Spleen (tissue), 11 donors: ENCODE measurements at regions not wholly inside any gene's neighbourhood (a gene's known extent, or its start where the extent isn't known, plus 50 kb on each side); places are given as distances from the start of the nearest gene placed in this dataset.
"Not testable (repeated sequence)": the region's sequence is repeated elsewhere in the genome, so short reads cannot be mapped to it uniquely, and the experiment has no call there.

ENCODE experiments used
- DNase-seq: peaks from one replicate; pipeline ENCODE4 v3.0.0-alpha.2; 2020
- H3K27ac ChIP-seq, 8 donors: fragments of 200-600 bp; sonication (generic) in 7 of 8; 1 replicate in 4 of 8; 2 replicates in 4 of 8; pipeline versions ENCODE4 v1.5.0 to v1.8.0; 2016 to 2021; ENCODE audit warnings: inconsistent platforms in 4 of 8, mild to moderate bottlenecking in 4 of 8, moderate library complexity in 1 of 8
- H3K27me3 ChIP-seq, 7 donors: fragments of 200-600 bp; sonication (generic) in 6 of 7; replicated peaks in 1 of 7; 1 replicate in 4 of 7; 2 replicates in 3 of 7; pipeline versions ENCODE4 v1.5.0 to v1.8.0; 2016 to 2021; ENCODE audit warnings: inconsistent platforms in 3 of 7, mild to moderate bottlenecking in 1 of 7
- H3K36me3 ChIP-seq, 6 donors: fragments of 200-600 bp; sonication (generic) in 5 of 6; 1 replicate in 4 of 6; 2 replicates in 2 of 6; pipeline versions ENCODE4 v1.5.0 to v1.8.0; 2016 to 2021; ENCODE audit warnings: inconsistent platforms in 2 of 6
- H3K4me1 ChIP-seq, 6 donors: fragments of 200-600 bp; sonication (generic) in 5 of 6; 1 replicate in 3 of 6; 2 replicates in 3 of 6; pipeline versions ENCODE4 v1.5.0 to v1.8.0; 2016 to 2021; ENCODE audit warnings: inconsistent platforms in 3 of 6
- H3K4me3 ChIP-seq, 8 donors: fragments of 200-600 bp; sonication (generic) in 7 of 8; 1 replicate in 4 of 8; 2 replicates in 4 of 8; pipeline versions ENCODE4 v1.5.0 to v1.8.0; 2016 to 2021; ENCODE audit warnings: inconsistent platforms in 4 of 8, mild to moderate bottlenecking in 4 of 8, moderate library complexity in 2 of 8
- H3K9me3 ChIP-seq, 8 donors: fragments of 200-600 bp; sonication (generic) in 7 of 8; 1 replicate in 4 of 8; 2 replicates in 4 of 8; pipeline versions ENCODE4 v1.5.0 to v1.8.0; 2016 to 2021; ENCODE audit warnings: inconsistent platforms in 4 of 8
- CTCF ChIP-seq, 11 experiments: fragments of 200-600 bp in 7 of 11; fragments of 450-650 bp in 4 of 11; sonication (generic) in 4 of 11; IDR thresholded peaks in 8 of 11; conservative IDR thresholded peaks in 3 of 11; 1 replicate in 7 of 11; 2 replicates in 4 of 11; pipeline versions ENCODE4 v1.4.0 to v1.8.0; 2016 to 2021; ENCODE audit warnings: antibody characterized with exemption in 11 of 11, inconsistent platforms in 4 of 11, mild to moderate bottlenecking in 1 of 11
- POLR2A ChIP-seq, 3 donors: fragments of 450-650 bp; IDR thresholded peaks; one replicate each; pipeline ENCODE4 v1.5.1; 2017; ENCODE audit warnings: antibody characterized with exemption in 3 of 3, mild to moderate bottlenecking in 1 of 3
- POLR2AphosphoS5 ChIP-seq, 3 donors: sonication (generic); formaldehyde crosslinking; IDR thresholded peaks; one replicate each; pipeline ENCODE4 v1.5.1; 2017; ENCODE audit warnings: antibody characterized with exemption in 3 of 3
- WGBS, 5 donors: extraction: QIAGEN DNeasy Blood & Tissue Kit in 3 of 5; methylation state at CpG; one replicate each; pipeline versions ENCODE4 v1.1.5 to v1.1.7; 2013 to 2018; 5-methylcytosine and 5-hydroxymethylcytosine counted together
- intact Hi-C: fragments of 100-400 bp; cut with DNase I; formaldehyde crosslinking; loops from one replicate; pipeline ENCODE4 v1.15.0; 2023; ENCODE audit warnings: low total_unique reads
- donor health status: healthy with polysubstance abuse.
- donor health status: DM: no; HTN: no; CAD: no; lungs with moderate emphysema.
- donor health status: DM: no; HTN: no; CAD: no.
- donor health status: Bipolar disorder and iron deficiency.
- donor health status: healthy.
- donor health status: DM: no; HTN: no; CAD: no.
- donor health status: DM: yes; HTN: yes; CAD: no.

GRCh38 chr12:116378002-116378401 lies 100.5 kb upstream of the MED13L start:
- WGBS, 5 donors, result 92 to 99% (median 96%) methylated on average over 10 to 11 of the region's 11 CpGs

GRCh38 chr12:116380108-116380507 lies 102.6 kb upstream of the MED13L start:
- 65 to 77% (median 69%) methylated on average over 4 of the region's 4 CpGs for WGBS, 5 donors
- Histone ChIP-seq H3K27me3 (no peaks in the 10 kb centered on the region), H3K4me3 (no peak overlapping the region), H3K27ac (no peak overlapping the region), H3K4me1 (peaks cover 0 to 29% (median 15%) of the 10 kb centered on the region in 6 donors), H3K36me3 (no peaks in the 10 kb centered on the region), H3K9me3 (no peaks in the 10 kb centered on the region)
- intact Hi-C loops, result no loop called here
- TF ChIP-seq CTCF (IDR thresholded peaks at IDR 0.05 in 8 of 11, conservative IDR thresholded peaks at IDR 0.05 in 3 of 11), result no peak
- peak in 1 of 3 donors; percentile 5 for TF ChIP-seq POLR2AphosphoS5 (IDR thresholded peaks at IDR 0.05)
- no peak for TF ChIP-seq POLR2A (IDR thresholded peaks at IDR 0.05)
- DNase-seq, result no peak

More at GRCh38 chr12:116378002-116378401, 100.5 kb upstream of the MED13L start:
- no peaks in the 10 kb centered on the region for H3K36me3 ChIP-seq
- intact Hi-C loops, result no loop called here
- DNase-seq, result peak; percentile 18
- H3K9me3 ChIP-seq, result no peaks in the 10 kb centered on the region
- no peak overlapping the region for H3K4me3 ChIP-seq
- H3K27me3 ChIP-seq, result no peaks in the 10 kb centered on the region
- peaks cover 0 to 22% (median 8%) of the 10 kb centered on the region in 6 donors for H3K4me1 ChIP-seq
- no peak overlapping the region for H3K27ac ChIP-seq
- TF ChIP-seq CTCF (IDR thresholded peaks at IDR 0.05 in 8 of 11, conservative IDR thresholded peaks at IDR 0.05 in 3 of 11) (no peak), POLR2A (IDR thresholded peaks at IDR 0.05) (no peak), POLR2AphosphoS5 (IDR thresholded peaks at IDR 0.05) (no peak)

- H3K27ac ChIP-seq, H3K36me3 ChIP-seq, DNase-seq, H3K4me3 ChIP-seq, H3K27me3 ChIP-seq, H3K9me3 ChIP-seq, intact Hi-C loops: not testable (repeated sequence)
- WGBS, 5 donors, result 77 to 100% (median 88%) methylated on average over 1 of the region's 1 CpG
- H3K4me1 ChIP-seq, result peaks cover 0 to 34% (median 18%) of the 10 kb centered on the region in 6 donors
Measured at GRCh38 chr12:116380740-116381139, 103.2 kb upstream of the MED13L start.

- Histone ChIP-seq H3K9me3 (no peaks in the 10 kb centered on the region), H3K4me3 (no peak overlapping the region), H3K27me3 (no peaks in the 10 kb centered on the region), H3K27ac (peak overlapping the region in 1 of 8 donors; percentile 28), H3K36me3 (no peaks in the 10 kb centered on the region), H3K4me1 (peaks cover 0 to 34% (median 18%) of the 10 kb centered on the region in 6 donors)
- no peak for DNase-seq
- 48 to 79% (median 63%) methylated on average over 14 of the region's 14 CpGs for WGBS, 5 donors
- no peak for TF ChIP-seq POLR2A (IDR thresholded peaks at IDR 0.05)
- TF ChIP-seq CTCF (IDR thresholded peaks at IDR 0.05 in 8 of 11, conservative IDR thresholded peaks at IDR 0.05 in 3 of 11), result no peak
- TF ChIP-seq POLR2AphosphoS5 (IDR thresholded peaks at IDR 0.05), result no peak
- intact Hi-C loops, result no loop called here
Measured at GRCh38 chr12:116381240-116381743, 103.8 kb upstream of the MED13L start.
